Progenitor cell of endocrine pancreas (in vitro differentiated cells): ENCODE measurements at regions not wholly inside any gene's neighbourhood (a gene's known extent, or its start where the extent isn't known, plus 50 kb on each side); places are given as distances from the start of the nearest gene placed in this dataset.

Experiments used
- DNase-seq: peaks from one replicate; pipeline ENCODE4 v3.0.0; 2021; ENCODE audit warnings: low spot score; ENCODE audit not compliant: unreplicated experiment
- H3K27ac Mint-ChIP-seq: 2 replicates; pipeline ENCODE4 v1.8.0; 2021; ENCODE audit warnings: mild to moderate bottlenecking, moderate library complexity, mixed read lengths
- H3K27me3 Mint-ChIP-seq: 2 replicates; pipeline ENCODE4 v1.8.0; 2021; ENCODE audit warnings: mixed read lengths
- H3K36me3 Mint-ChIP-seq: 2 replicates; pipeline ENCODE4 v1.8.0; 2022; ENCODE audit warnings: mixed read lengths; ENCODE audit not compliant: insufficient read depth
- H3K4me1 Mint-ChIP-seq: 2 replicates; pipeline ENCODE4 v1.8.0; 2021; ENCODE audit warnings: low read depth, mixed read lengths
- H3K4me3 Mint-ChIP-seq: 2 replicates; pipeline ENCODE4 v1.8.0; 2021; ENCODE audit warnings: low read depth, mild to moderate bottlenecking, moderate library complexity, mixed read lengths
- H3K9me3 Mint-ChIP-seq: 2 replicates; pipeline ENCODE4 v1.8.0; 2021; ENCODE audit warnings: low read depth, mixed read lengths
- CTCF ChIP-seq: fragments of 200-600 bp; sonication (generic); IDR thresholded peaks from one replicate; pipeline ENCODE4 v1.5.0; 2021; ENCODE audit warnings: antibody characterized with exemption, mild to moderate bottlenecking; ENCODE audit not compliant: unreplicated experiment

GRCh38 chr10:57031346-57031745 is 670.3 kb upstream of the ZWINT start:
- no peak overlapping the region for H3K27ac Mint-ChIP-seq
- no peak overlapping the region for H3K4me3 Mint-ChIP-seq
- peaks cover 15% of the 10 kb centered on the region for H3K9me3 Mint-ChIP-seq
- TF ChIP-seq CTCF: no peak
- no peaks in the 10 kb centered on the region for H3K27me3 Mint-ChIP-seq
- H3K4me1 Mint-ChIP-seq: no peaks in the 10 kb centered on the region
- no peak for DNase-seq
- H3K36me3 Mint-ChIP-seq: no peaks in the 10 kb centered on the region

- H3K27me3 Mint-ChIP-seq: no peaks in the 10 kb centered on the region
- peaks cover 6% of the 10 kb centered on the region for H3K9me3 Mint-ChIP-seq
- H3K4me1 Mint-ChIP-seq: peaks cover 1% of the 10 kb centered on the region
- no peak overlapping the region for H3K27ac Mint-ChIP-seq
- H3K36me3 Mint-ChIP-seq: no peaks in the 10 kb centered on the region
- no peak for TF ChIP-seq CTCF
- DNase-seq: no peak
- no peak overlapping the region for H3K4me3 Mint-ChIP-seq
Measured at GRCh38 chr10:57026307-57026706, 665.2 kb upstream of the ZWINT start.

- no peaks in the 10 kb centered on the region for H3K27me3 Mint-ChIP-seq
- no peak for DNase-seq
- no peaks in the 10 kb centered on the region for H3K36me3 Mint-ChIP-seq
- H3K27ac Mint-ChIP-seq: no peak overlapping the region
- H3K4me3 Mint-ChIP-seq: no peak overlapping the region
- H3K4me1 Mint-ChIP-seq: peaks cover 4% of the 10 kb centered on the region
- no peaks in the 10 kb centered on the region for H3K9me3 Mint-ChIP-seq
- TF ChIP-seq CTCF: no peak
Measured at GRCh38 chr10:57023626-57024025, 662.6 kb upstream of the ZWINT start.

GRCh38 chr10:57018452-57018851 is 657.4 kb upstream of the ZWINT start:
- H3K27me3 Mint-ChIP-seq: peaks cover 9% of the 10 kb centered on the region
- no peak for TF ChIP-seq CTCF
- no peak overlapping the region for H3K27ac Mint-ChIP-seq
- no peak for DNase-seq
- no peaks in the 10 kb centered on the region for H3K9me3 Mint-ChIP-seq
- peaks cover 4% of the 10 kb centered on the region for H3K4me1 Mint-ChIP-seq
- no peaks in the 10 kb centered on the region for H3K36me3 Mint-ChIP-seq
- H3K4me3 Mint-ChIP-seq: no peak overlapping the region

GRCh38 chr10:57017356-57018037 is 656.4 kb upstream of the ZWINT start:
- H3K4me1 Mint-ChIP-seq: peaks cover 4% of the 10 kb centered on the region
- DNase-seq: no peak
- H3K27ac Mint-ChIP-seq: no peak overlapping the region
- H3K27me3 Mint-ChIP-seq: peaks cover 9% of the 10 kb centered on the region
- H3K9me3 Mint-ChIP-seq: no peaks in the 10 kb centered on the region
- no peak overlapping the region for H3K4me3 Mint-ChIP-seq
- no peak for TF ChIP-seq CTCF
- H3K36me3 Mint-ChIP-seq: no peaks in the 10 kb centered on the region
